C4-2B (cell line): ENCODE measurements at regions not wholly inside any gene's neighbourhood (a gene's known extent, or its start where the extent isn't known, plus 50 kb on each side); places are given as distances from the start of the nearest gene placed in this dataset.

ENCODE experiments used
- H3K27ac ChIP-seq: fragments of 450-650 bp; 2 replicates; pipeline ENCODE4 v1.5.1; 2017
- ZFX ChIP-seq: fragments of 450-650 bp; IDR thresholded peaks from 2 replicates; pipeline ENCODE4 v1.6.1; 2017
- TF ChIP-seq, protein P1 (sequence below): fragments of 450-650 bp; conservative IDR thresholded peaks from 2 replicates; pipeline ENCODE4 v1.5.1; 2017; ENCODE audit warnings: mild to moderate bottlenecking

DNA sequence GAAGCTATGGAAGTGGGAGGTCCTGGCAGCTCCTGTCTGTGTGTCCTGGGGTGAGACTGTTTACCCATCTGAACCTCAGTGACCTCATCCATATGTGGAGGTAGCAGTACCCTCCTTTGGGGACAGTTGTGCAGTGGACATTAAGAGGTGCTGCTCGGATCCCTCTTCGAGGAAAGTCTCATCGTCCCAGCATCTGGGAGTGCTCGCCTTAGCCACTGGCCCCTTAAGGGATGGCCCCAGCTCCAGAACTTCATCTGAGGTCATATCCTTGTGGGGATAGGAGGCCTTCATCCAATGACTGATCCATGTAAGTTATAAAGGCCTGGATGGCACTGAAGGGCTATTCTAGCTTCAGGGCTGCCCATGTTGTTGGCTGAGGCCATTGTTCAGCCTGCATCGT lies 538.1 kb downstream of the MIAT start:
- no peak overlapping the region for H3K27ac ChIP-seq
- no peak for TF ChIP-seq ZFX
- TF ChIP-seq, protein P1, sequence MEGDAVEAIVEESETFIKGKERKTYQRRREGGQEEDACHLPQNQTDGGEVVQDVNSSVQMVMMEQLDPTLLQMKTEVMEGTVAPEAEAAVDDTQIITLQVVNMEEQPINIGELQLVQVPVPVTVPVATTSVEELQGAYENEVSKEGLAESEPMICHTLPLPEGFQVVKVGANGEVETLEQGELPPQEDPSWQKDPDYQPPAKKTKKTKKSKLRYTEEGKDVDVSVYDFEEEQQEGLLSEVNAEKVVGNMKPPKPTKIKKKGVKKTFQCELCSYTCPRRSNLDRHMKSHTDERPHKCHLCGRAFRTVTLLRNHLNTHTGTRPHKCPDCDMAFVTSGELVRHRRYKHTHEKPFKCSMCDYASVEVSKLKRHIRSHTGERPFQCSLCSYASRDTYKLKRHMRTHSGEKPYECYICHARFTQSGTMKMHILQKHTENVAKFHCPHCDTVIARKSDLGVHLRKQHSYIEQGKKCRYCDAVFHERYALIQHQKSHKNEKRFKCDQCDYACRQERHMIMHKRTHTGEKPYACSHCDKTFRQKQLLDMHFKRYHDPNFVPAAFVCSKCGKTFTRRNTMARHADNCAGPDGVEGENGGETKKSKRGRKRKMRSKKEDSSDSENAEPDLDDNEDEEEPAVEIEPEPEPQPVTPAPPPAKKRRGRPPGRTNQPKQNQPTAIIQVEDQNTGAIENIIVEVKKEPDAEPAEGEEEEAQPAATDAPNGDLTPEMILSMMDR = no peak

DNA sequence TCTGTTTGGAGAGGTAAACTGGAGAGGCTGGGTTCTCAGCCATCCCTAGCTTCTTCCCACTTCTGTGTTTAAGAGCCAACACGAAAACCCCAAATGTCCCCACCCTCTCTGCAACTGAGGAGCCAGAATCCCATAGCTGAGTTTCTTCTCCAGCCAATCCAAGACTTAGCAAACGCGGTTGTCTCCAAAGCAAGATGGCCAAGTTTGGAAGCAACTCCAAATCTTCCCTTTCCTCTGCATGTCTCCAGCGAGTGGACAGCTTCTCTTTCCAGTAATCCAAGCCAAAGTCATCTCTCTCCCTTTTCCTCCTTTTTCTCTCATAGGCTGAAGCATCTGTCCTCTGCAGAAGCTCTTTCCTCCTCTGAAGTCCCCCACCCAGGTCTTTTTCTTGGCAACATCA lies 539.2 kb downstream of the MIAT start:
- no peak overlapping the region for H3K27ac ChIP-seq
- TF ChIP-seq, protein P1 = no peak
- TF ChIP-seq ZFX = no peak

DNA sequence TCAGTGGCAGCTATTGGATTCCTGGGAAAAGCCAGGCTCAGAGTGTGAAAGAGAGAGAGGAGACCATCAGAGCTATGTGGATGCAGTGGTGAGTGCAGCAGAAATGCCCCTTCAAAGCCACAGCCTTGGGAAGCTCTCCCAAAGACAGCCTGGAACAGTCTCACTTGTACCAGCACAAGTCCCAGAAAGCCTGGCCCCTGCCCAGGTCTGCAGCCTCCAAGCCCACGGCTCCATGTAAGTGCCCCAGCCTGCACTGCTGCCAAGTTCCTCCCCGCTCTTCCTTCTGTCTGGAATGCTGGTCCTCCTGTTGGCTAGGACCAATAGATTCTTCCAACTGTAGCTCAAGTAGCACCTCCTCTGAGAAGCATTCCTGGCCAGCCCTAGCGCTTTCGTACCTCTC lies 539.7 kb downstream of the MIAT start:
- TF ChIP-seq ZFX = no peak
- TF ChIP-seq, protein P1 = no peak
- H3K27ac ChIP-seq = no peak overlapping the region

- TF ChIP-seq, protein P1 = no peak
- TF ChIP-seq ZFX = no peak
- no peak overlapping the region for H3K27ac ChIP-seq
Observed at GRCh38 chr22:27197618-27198017, 540.2 kb downstream of the MIAT start.

- TF ChIP-seq ZFX = no peak
- TF ChIP-seq, protein P1 = no peak
- H3K27ac ChIP-seq = no peak overlapping the region
Observed at GRCh38 chr22:27198518-27199035, 541.2 kb downstream of the MIAT start.

DNA sequence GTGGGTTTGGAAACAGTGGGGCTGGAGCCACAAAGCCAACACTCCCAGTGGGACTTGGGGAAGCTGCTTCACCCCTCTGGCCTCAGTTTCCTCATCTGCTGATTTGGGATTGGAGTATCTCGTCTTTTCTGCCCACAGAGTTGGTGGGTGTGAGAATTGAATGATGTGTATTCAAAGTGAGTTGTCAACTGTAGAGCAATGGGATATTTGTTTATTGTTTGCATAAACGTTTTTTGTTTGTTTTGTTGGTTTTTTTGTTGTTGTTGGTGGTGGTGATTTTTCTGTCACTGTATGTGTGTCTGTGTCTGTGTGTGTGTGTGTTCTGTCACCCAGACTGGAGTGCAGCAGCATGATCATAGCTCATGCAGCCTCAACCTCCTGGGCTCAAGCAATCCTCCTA lies 542.0 kb downstream of the MIAT start:
- TF ChIP-seq, protein P1 = no peak
- TF ChIP-seq ZFX = no peak

GRCh38 chr22:27201276-27201675 lies 543.9 kb downstream of the MIAT start:
- TF ChIP-seq, protein P1 = no peak
- TF ChIP-seq ZFX = no peak
- no peak overlapping the region for H3K27ac ChIP-seq

More for the DNA sequence above, 542.0 kb downstream of the MIAT start:
- H3K27ac ChIP-seq = no peak overlapping the region
